GM12874 (cell line): ENCODE measurements at regions not wholly inside any gene's neighbourhood (a gene's known extent, or its start where the extent isn't known, plus 50 kb on each side); places are given as distances from the start of the nearest gene placed in this dataset.

Source experiments
- CTCF ChIP-seq: IDR thresholded peaks from 2 replicates; pipeline ENCODE4 v1.5.1; 2011; ENCODE audit warnings: low read depth, mild to moderate bottlenecking, control low read depth, low read length, moderate library complexity; ENCODE audit not compliant: insufficient read depth

GRCh38 chr6:156713548-156713947 lies 63.6 kb upstream of the ARID1B start:
- TF ChIP-seq CTCF: no peak

- no peak for TF ChIP-seq CTCF
Measured at GRCh38 chr6:156710479-156710878, 66.7 kb upstream of the ARID1B start.

GRCh38 chr6:156707818-156708217 lies 69.4 kb upstream of the ARID1B start:
- no peak for TF ChIP-seq CTCF

GRCh38 chr6:156703719-156704118 lies 73.5 kb upstream of the ARID1B start:
- no peak for TF ChIP-seq CTCF

- TF ChIP-seq CTCF: no peak
Measured at GRCh38 chr6:156701966-156702365, 75.2 kb upstream of the ARID1B start.

- TF ChIP-seq CTCF: no peak
Measured at GRCh38 chr6:156700440-156701057, 76.6 kb upstream of the ARID1B start.

- no peak for TF ChIP-seq CTCF
Measured at GRCh38 chr6:156699935-156700334, 77.2 kb upstream of the ARID1B start.
